ENCODE measurements at regions not wholly inside any gene's neighbourhood (a gene's known extent, or its start where the extent isn't known, plus 50 kb on each side); places are given as distances from the start of the nearest gene placed in this dataset.

GRCh38 chr16:65782611-65783600 lies 583.6 kb upstream of the CDH5 start:
- Mint-ChIP-seq H3K27ac (peak overlapping the region; percentile 36), H3K27me3 (ENCODE audit: insufficient read depth) (peaks cover 2% of the 10 kb centered on the region), H3K36me3 (ENCODE audit: low read depth) (no peaks in the 10 kb centered on the region), H3K4me3 (peak overlapping the region; percentile 68), H3K4me1 (ENCODE audit: low read depth) (peaks cover 32% of the 10 kb centered on the region), H3K9me3 (no peaks in the 10 kb centered on the region)
- peak; percentile 74 for DNase-seq
- no peak for TF ChIP-seq CTCF (IDR thresholded peaks at IDR 0.05)

GRCh38 chr16:65781855-65782254 lies 584.6 kb upstream of the CDH5 start:
- Mint-ChIP-seq H3K36me3 (ENCODE audit: low read depth) (peaks cover 6% of the 10 kb centered on the region; the same call in 1 of the 2 replicates), H3K4me3 (no peak overlapping the region), H3K9me3 (peaks cover 7% of the 10 kb centered on the region; the same call in 1 of the 2 replicates), H3K27ac (no peak overlapping the region), H3K27me3 (ENCODE audit: insufficient read depth) (peaks cover 2% of the 10 kb centered on the region), H3K4me1 (ENCODE audit: low read depth) (peaks cover 32% of the 10 kb centered on the region)
- DNase-seq, result no peak
- no peak for TF ChIP-seq CTCF (IDR thresholded peaks at IDR 0.05)

- H3K36me3 Mint-ChIP-seq (ENCODE audit: low read depth), result peaks cover 7% of the 10 kb centered on the region; the same call in 1 of the 2 replicates
- TF ChIP-seq CTCF (IDR thresholded peaks at IDR 0.05), result no peak
- H3K9me3 Mint-ChIP-seq, result peaks cover 9% of the 10 kb centered on the region; the same call in 1 of the 2 replicates
- no peak for DNase-seq
- H3K27me3 Mint-ChIP-seq (ENCODE audit: insufficient read depth), result peaks cover 2% of the 10 kb centered on the region; the same call in 1 of the 2 replicates
- H3K4me1 Mint-ChIP-seq (ENCODE audit: low read depth), result peaks cover 32% of the 10 kb centered on the region
- H3K4me3 Mint-ChIP-seq, result no peak overlapping the region
- H3K27ac Mint-ChIP-seq, result no peak overlapping the region
Measured at GRCh38 chr16:65781363-65781762, 585.1 kb upstream of the CDH5 start.

DNA sequence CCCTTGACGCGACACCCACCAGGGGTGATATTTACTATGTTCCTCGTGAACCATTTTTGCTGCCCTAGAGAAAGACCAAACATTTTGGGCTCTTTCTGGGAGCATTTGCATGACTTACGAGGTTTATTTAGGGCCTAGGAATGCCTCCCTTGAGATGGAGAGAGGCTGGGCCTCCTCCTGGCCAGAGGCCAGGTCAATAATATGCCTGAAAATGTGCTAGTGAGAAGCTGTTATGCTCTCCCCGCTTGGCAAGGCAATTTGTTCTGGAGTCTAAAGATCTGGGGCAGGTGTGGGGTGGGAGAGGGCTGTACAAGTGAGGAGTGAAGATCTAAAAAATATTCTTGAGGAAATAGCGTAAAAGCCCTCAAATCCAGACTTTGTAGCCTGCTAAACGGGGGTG lies 587.3 kb upstream of the CDH5 start:
- 0 out of 2 replicates have a peak, but pooled peaks cover 3% of the 10 kb centered on the region for H3K27me3 Mint-ChIP-seq (ENCODE audit: insufficient read depth)
- no peak overlapping the region for H3K27ac Mint-ChIP-seq
- peaks cover 9% of the 10 kb centered on the region; the same call in 1 of the 2 replicates for H3K9me3 Mint-ChIP-seq
- TF ChIP-seq CTCF (IDR thresholded peaks at IDR 0.05), result no peak
- peaks cover 7% of the 10 kb centered on the region; the same call in 1 of the 2 replicates for H3K36me3 Mint-ChIP-seq (ENCODE audit: low read depth)
- H3K4me3 Mint-ChIP-seq, result no peak overlapping the region
- DNase-seq, result no peak
- peaks cover 32% of the 10 kb centered on the region for H3K4me1 Mint-ChIP-seq (ENCODE audit: low read depth)

DNA sequence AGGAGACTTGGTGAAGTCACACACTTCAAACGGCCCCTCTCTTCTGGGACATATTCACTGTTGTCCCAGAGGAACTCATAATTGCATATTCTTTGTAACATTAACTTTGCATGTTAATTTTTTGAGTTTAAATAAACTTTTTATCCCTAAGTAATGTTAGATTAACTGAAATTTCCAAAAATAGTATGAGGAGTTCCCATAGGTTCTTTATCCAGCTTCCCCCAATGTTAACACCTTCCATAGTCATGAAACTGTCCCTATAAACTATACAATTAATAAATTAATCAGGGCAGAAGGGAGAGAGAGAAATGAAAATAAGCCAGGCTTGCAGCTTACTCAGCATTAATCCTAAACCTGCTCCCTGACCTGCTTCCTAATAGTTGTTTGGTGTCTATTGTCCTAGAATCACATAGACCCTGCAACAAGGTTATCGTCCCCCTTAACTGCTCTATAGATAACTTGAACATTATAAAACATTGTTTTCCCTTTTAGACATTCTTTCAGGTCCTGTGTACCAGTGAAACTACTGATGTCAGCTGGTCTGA lies 589.8 kb upstream of the CDH5 start:
- Mint-ChIP-seq H3K4me1 (ENCODE audit: low read depth) (peaks cover 9% of the 10 kb centered on the region; the same call in 1 of the 2 replicates), H3K27me3 (ENCODE audit: insufficient read depth) (peaks cover 8% of the 10 kb centered on the region), H3K27ac (no peak overlapping the region), H3K36me3 (ENCODE audit: low read depth) (peaks cover 7% of the 10 kb centered on the region; the same call in 1 of the 2 replicates), H3K4me3 (no peak overlapping the region), H3K9me3 (peaks cover 12% of the 10 kb centered on the region)
- no peak for TF ChIP-seq CTCF (IDR thresholded peaks at IDR 0.05)
- DNase-seq, result no peak
